Mucosa of descending colon (tissue), 3 donors: ENCODE measurements at regions not wholly inside any gene's neighbourhood (a gene's known extent, or its start where the extent isn't known, plus 50 kb on each side); places are given as distances from the start of the nearest gene placed in this dataset.

Experiments
- ATAC-seq: fragments of 200-7000 bp; cut with Tn5 transposase; one replicate; pipeline ENCODE4 v1.9.1; 2020; ENCODE audit warnings: mild to moderate bottlenecking, moderate library complexity
- DNase-seq, 3 donors: peaks; one replicate each; pipeline ENCODE4 v3.0.0-alpha.2; 2020
- H3K36me3 ChIP-seq: fragments of 200-600 bp; one replicate; pipeline ENCODE4 v1.8.0; 2021; ENCODE audit warnings: low read depth, mild to moderate bottlenecking
- H3K4me1 ChIP-seq: fragments of 200-600 bp; one replicate; pipeline ENCODE4 v1.8.0; 2021; ENCODE audit warnings: low read depth, mild to moderate bottlenecking
- H3K4me3 ChIP-seq: fragments of 200-600 bp; one replicate; pipeline ENCODE4 v1.8.0; 2021; ENCODE audit warnings: mild to moderate bottlenecking
- H3K9me3 ChIP-seq: fragments of 200-600 bp; one replicate; pipeline ENCODE4 v1.8.0; 2021; ENCODE audit warnings: mild to moderate bottlenecking
- CTCF ChIP-seq: fragments of 200-600 bp; IDR thresholded peaks from one replicate; pipeline ENCODE4 v1.8.0; 2022; ENCODE audit warnings: antibody characterized with exemption, mild to moderate bottlenecking
- intact Hi-C, 2 donors: fragments of 100-400 bp; cut with DNase I in 1 of 2; cut with micrococcal nuclease in 1 of 2; formaldehyde crosslinking; loops; one replicate each; pipeline versions ENCODE4 v1.11.0 to v1.11.1; 2022; cut with DNase I, micrococcal nuclease
- donor health status: DM: no; HTN: no; CAD: no; lungs with moderate emphysema.
- donor health status: DM: no; HTN: no; CAD: no.
- donor health status: DM: no; HTN: yes; CAD: no.

GRCh38 chr1:198939286-198939685, 300.4 kb downstream of the PTPRC start:
- intact Hi-C loops, result no loop called here
- no peaks in the 10 kb centered on the region for H3K9me3 ChIP-seq
- no peaks in the 10 kb centered on the region for H3K36me3 ChIP-seq
- ATAC-seq (no peak), DNase-seq (no peak)
- no peak for TF ChIP-seq CTCF
- no peak overlapping the region for H3K4me3 ChIP-seq
- no peaks in the 10 kb centered on the region for H3K4me1 ChIP-seq

GRCh38 chr1:198939956-198940355, 301.1 kb downstream of the PTPRC start:
- no peak for TF ChIP-seq CTCF
- intact Hi-C loops, result no loop called here

GRCh38 chr1:198942466-198942865, 303.6 kb downstream of the PTPRC start:
- no peaks in the 10 kb centered on the region for H3K4me1 ChIP-seq
- H3K36me3 ChIP-seq, result no peaks in the 10 kb centered on the region
- DNase-seq (no peak), ATAC-seq (no peak)
- intact Hi-C loops, result no loop called here
- no peak overlapping the region for H3K4me3 ChIP-seq
- H3K9me3 ChIP-seq, result no peaks in the 10 kb centered on the region
- TF ChIP-seq CTCF, result no peak

More at GRCh38 chr1:198939956-198940355, 301.1 kb downstream of the PTPRC start:
- no peak for DNase-seq
- Histone ChIP-seq H3K4me1 (no peaks in the 10 kb centered on the region), H3K36me3 (no peaks in the 10 kb centered on the region), H3K4me3 (no peak overlapping the region), H3K9me3 (no peaks in the 10 kb centered on the region)
- no peak for ATAC-seq

- Histone ChIP-seq H3K4me3 (no peak overlapping the region), H3K9me3 (no peaks in the 10 kb centered on the region), H3K4me1 (no peaks in the 10 kb centered on the region), H3K36me3 (no peaks in the 10 kb centered on the region)
- ATAC-seq (no peak), DNase-seq (no peak)
- intact Hi-C loops, result no loop called here
- TF ChIP-seq CTCF, result no peak
Observed at GRCh38 chr1:198943484-198944187, 304.8 kb downstream of the PTPRC start.

GRCh38 chr1:198947456-198947855, 308.6 kb downstream of the PTPRC start:
- Histone ChIP-seq H3K4me3 (no peak overlapping the region), H3K4me1 (no peaks in the 10 kb centered on the region), H3K9me3 (no peaks in the 10 kb centered on the region), H3K36me3 (no peaks in the 10 kb centered on the region)
- no peak for ATAC-seq
- no peak for TF ChIP-seq CTCF
- DNase-seq, result no peak
- intact Hi-C loops, result no loop called here
